PC-3 (cell line): ENCODE measurements at regions not wholly inside any gene's neighbourhood (a gene's known extent, or its start where the extent isn't known, plus 50 kb on each side); places are given as distances from the start of the nearest gene placed in this dataset.

ENCODE experiments used
- CTCF ChIP-seq: fragments of 300-600 bp; sonication (generic); conservative IDR thresholded peaks from 2 replicates; pipeline ENCODE4 v1.5.1; 2017; ENCODE audit warnings: antibody characterized with exemption, low read depth, mild to moderate bottlenecking, low read length
- EZH2 ChIP-seq: fragments of 300-600 bp; sonication (generic); IDR thresholded peaks from one replicate; pipeline ENCODE4 v1.6.1; 2017; ENCODE audit warnings: antibody characterized with exemption, mild to moderate bottlenecking, low read length; ENCODE audit not compliant: unreplicated experiment
- EZH2phosphoT487 ChIP-seq: fragments of 300-600 bp; sonication (generic); IDR thresholded peaks from 2 replicates; pipeline ENCODE4 v1.6.1; 2018; ENCODE audit warnings: mild to moderate bottlenecking, antibody characterized with exemption, low read length, borderline replicate concordance

GRCh38 chr16:51707666-51708065, 556.6 kb upstream of the SALL1 start:
- TF ChIP-seq EZH2 (no peak), CTCF (no peak), EZH2phosphoT487 (no peak)
